Renal cortical epithelial cell (primary cell): ENCODE measurements at regions not wholly inside any gene's neighbourhood (a gene's known extent, or its start where the extent isn't known, plus 50 kb on each side); places are given as distances from the start of the nearest gene placed in this dataset.

Source experiments
- DNase-seq: peaks from one replicate; pipeline ENCODE4 v3.0.0-alpha.2; 2011; ENCODE audit warnings: low read depth

DNA sequence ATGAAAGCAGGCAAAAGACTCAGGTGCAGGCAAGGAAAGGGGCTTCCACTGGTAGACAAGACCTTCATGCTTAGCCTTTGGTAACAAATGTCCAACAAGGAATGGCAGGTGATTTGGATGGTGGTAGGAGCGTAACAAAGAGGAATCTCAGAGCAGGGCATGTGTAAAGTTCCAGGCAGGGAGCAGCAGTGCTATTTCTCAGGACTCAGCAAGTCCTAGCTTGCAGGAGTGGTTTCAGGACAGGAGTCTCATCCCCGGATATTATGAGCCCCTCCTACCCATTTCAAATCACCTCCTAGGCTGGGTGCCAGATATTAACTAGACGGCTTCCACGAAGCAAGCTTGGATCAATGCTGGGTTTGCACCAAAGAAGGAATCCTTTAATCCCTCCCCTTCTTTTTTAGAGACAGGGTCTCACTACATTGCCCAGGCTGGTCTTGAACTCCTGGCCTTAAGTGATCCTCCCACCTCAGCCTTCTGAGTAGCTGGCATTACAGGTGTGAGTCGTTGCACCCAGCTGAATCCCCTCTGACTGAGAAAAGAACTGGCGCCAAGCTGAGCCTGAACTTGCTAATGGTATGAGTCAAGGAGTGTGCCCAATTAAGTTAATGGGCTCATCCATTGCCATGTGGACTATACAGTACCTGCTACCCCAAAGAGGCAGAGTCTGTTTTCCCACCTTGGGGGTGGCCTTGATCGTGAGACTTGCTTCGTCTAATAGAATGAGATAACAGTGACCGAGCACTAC, 190.3 kb downstream of the ARL4C start:
- no peak for DNase-seq

- peak; percentile 73 for DNase-seq
Measured at GRCh38 chr2:234305846-234306245, 191.0 kb downstream of the ARL4C start.

GRCh38 chr2:234304950-234305349, 191.9 kb downstream of the ARL4C start:
- peak; percentile 79 for DNase-seq

GRCh38 chr2:234302664-234302991, 194.3 kb downstream of the ARL4C start:
- DNase-seq, result no peak

- DNase-seq, result no peak
Measured at GRCh38 chr2:234300932-234301823, 195.7 kb downstream of the ARL4C start.

GRCh38 chr2:234300391-234300925, 196.4 kb downstream of the ARL4C start:
- no peak for DNase-seq

DNA sequence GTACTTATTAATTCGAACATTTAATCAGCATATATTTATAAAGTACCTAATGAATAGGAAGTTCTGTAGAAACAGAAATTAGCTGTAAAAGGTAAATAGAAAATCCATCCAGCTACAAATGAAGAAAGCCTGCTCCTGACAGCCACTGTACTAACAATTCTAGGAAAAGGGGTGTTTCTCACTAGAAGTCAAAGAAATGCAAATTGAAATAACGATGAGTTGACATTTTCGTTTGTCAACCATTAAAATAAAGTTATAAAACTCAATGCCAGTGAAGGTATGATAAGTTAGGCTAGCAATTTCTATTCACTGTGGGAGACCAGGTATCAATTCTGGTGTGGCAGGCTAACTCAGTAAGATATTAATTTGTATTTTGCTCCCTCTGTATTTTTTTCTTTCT, 198.0 kb downstream of the ARL4C start:
- DNase-seq, result no peak

- no peak for DNase-seq
Measured at GRCh38 chr2:234296991-234297390, 199.9 kb downstream of the ARL4C start.

GRCh38 chr2:234293973-234294372, 202.9 kb downstream of the ARL4C start:
- DNase-seq, result no peak

DNA sequence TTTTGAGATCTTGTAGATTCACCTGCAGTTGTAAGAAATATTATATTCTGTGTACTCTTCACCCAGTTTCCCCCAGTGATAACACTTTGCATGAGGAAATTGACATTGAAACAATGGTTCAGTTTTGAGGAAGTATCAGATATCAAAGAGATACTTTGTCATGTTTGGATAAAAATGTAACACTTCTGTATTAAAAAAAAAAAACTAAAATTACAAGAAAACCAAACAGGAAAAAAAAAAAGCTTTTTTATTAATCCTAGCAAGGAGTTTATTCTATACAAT, 204.0 kb downstream of the ARL4C start:
- no peak for DNase-seq

DNA sequence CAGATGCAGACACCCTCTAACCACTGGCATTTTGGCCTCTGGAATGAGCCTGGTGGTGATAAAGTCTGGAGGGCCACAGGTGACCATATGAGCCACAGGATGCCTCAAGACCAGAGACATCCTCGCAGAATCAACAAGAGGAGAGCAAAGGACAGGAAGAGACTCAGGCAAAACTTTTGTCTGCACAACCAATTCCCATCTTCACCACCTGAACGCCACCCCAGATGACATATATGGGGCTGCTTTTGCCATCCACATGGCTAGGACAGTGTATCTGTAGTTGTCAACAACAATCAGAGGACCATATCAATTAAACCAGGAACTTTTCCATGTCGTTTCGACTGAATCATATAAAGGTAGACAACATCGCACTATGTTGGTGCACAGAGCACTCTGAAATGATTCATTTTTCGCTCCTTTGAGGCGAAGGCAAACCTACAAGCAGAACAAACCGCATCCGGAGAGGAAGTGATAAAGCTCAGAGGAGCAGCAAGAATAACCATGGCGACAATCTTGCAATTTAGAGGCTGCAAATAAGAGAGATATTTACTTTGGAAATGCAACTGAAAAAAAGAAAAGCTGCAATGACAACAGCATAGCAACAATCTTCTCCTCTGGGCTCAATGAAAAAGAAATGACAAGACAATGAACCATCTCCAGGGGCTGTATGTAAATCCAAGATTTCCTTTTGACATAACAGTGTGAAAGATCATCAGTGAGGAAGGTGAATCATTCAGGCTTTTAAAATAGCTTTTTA, 204.5 kb downstream of the ARL4C start:
- no peak for DNase-seq

DNA sequence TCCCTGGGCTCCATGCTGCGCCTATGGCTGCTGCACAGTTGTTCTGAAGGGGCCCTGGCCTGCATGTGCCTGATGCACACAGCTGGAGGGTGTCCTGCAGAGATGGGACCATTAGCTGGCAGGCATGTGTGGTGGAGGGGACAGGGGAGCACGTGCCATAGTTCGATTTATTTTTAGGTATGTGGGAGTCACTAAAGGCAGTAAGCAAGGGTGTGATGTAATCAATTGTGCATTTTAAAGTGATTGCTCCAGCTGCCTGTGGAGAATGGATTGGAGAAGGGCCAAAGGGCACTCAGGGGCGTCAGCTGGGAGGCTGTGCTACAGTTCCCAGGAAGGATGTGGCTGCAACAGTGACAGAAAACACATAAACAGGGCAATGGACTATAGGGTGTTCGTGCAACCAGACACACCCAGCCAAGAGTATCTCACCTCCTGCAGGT, 205.1 kb downstream of the ARL4C start:
- DNase-seq, result peak; percentile 86

DNA sequence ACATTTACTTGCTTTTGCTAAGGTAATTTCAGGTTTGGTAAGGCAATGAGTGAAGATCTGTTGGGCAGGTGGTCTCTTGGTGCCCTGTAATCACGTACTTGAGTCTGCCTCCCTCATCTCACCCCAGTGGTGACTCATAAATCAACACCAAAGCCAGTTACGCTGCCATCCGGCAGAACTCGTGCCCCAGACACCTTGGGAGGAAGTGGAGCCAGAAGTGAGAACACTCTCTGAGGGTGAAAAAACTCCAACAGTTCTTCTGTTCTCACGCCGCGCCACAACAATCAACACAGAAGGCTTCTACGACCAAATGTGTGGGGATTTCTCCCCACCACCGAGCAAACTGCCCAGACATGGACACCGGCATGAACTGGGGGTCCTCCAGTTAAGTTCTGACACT, 206.2 kb downstream of the ARL4C start:
- DNase-seq, result peak; percentile 40

- DNase-seq, result peak; percentile 71
Measured at GRCh38 chr2:234289834-234290590, 206.9 kb downstream of the ARL4C start.

GRCh38 chr2:234288974-234289455, 207.9 kb downstream of the ARL4C start:
- peak; percentile 56 for DNase-seq

DNA sequence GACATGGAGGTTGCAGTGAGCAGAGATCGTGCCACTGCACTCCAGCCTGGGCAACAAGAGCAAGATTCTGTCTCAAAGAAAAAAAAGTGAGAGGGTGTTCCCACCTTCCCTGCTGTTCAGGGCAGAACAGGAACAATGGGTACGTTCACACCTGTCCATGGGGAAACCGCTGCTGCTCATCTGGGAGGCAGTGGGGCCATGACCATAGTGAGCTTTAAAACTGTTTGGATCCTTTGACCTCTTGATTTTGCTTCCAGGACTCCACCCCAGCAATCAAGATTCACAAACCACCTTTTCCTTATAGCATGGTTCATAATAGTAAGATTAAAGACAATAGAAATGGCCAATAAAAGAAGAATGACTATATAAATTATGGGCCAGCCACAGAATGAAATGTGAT, 209.2 kb downstream of the ARL4C start:
- no peak for DNase-seq

DNA sequence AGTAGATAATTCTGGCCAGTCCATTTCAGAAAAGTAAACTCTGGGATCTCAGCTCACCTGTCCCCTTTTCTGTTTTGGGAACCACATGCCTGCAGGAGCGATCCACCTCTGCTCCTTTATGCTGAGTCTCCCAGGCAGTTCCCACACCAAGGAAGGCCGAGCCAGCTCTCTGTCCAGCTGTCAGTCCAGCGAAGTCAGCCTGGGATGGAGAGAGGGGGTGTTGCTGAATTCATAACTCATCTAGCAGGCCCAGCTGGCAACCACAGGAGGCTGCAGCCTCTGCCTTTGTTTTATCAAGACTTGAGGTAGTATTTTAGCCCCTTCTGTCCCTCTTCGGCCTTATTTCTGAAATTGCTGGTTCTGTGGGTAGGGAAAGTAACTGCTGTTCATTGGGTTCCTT, 209.9 kb downstream of the ARL4C start:
- no peak for DNase-seq

- no peak for DNase-seq
Measured at GRCh38 chr2:234286118-234286598, 210.7 kb downstream of the ARL4C start.

DNA sequence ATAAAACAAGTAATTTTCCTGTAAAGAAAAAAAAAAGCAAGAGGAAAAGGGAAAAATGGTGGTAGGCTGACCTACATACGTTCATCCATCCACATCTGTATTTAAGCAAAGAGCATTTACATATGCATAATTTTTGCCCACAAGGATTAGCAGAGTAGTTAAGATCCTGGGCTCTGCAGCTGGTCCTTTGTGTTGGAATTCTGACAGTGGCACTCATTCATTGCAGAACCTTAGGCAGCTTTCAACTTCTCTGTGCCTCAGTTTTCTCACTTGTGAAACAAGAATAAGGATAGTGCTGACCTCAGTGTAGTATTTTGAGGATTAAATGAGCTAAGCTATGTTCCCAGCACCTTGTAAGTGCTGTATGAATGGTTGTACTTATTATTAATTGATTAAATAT, 211.3 kb downstream of the ARL4C start:
- no peak for DNase-seq

DNA sequence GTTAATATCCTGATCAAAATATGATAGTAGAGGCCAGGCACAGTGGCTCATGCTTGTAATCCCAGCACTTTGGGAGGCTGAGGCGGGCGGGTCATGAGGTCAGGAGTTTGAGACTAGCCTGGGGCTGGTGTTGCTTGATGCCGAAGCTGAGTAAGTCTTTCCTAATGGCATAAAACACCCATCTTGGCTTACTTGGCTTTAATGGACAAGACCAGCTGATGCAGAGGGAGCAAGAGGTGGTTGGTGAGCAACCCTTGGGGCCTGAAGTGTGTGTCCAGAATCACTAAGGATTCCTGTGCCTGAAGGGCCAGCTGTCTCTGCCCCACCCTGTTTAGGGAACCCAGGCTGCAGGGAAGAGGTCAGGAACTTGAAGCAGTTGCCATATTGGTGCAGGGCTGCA, 217.2 kb downstream of the ARL4C start:
- DNase-seq, result no peak

GRCh38 chr2:234278556-234279255, 218.2 kb downstream of the ARL4C start:
- DNase-seq, result no peak
